Peyer's patch (tissue), 4 donors: ENCODE measurements at regions not wholly inside any gene's neighbourhood (a gene's known extent, or its start where the extent isn't known, plus 50 kb on each side); places are given as distances from the start of the nearest gene placed in this dataset.

ENCODE experiments used
- CTCF ChIP-seq, 6 experiments: fragments of 450-650 bp in 4 of 6; fragments of 200-600 bp in 2 of 6; sonication (generic) in 1 of 6; IDR thresholded peaks; one replicate each; pipeline ENCODE4 v1.5.1; 2017 to 2019; ENCODE audit warnings: antibody characterized with exemption in 6 of 6, mild to moderate bottlenecking in 3 of 6, moderate library complexity in 1 of 6
- POLR2A ChIP-seq, 2 donors: fragments of 450-650 bp; IDR thresholded peaks; one replicate each; pipeline ENCODE4 v1.5.1; 2017; ENCODE audit warnings: antibody characterized with exemption in 2 of 2, mild to moderate bottlenecking in 2 of 2, moderate library complexity in 2 of 2

- TF ChIP-seq CTCF (IDR thresholded peaks at IDR 0.05) (no peak), POLR2A (IDR thresholded peaks at IDR 0.05) (no peak)
Measured at GRCh38 chr16:22672830-22673210, 141.1 kb upstream of the HS3ST2 start.
